Spleen (tissue), 7 donors: ENCODE measurements at regions not wholly inside any gene's neighbourhood (a gene's known extent, or its start where the extent isn't known, plus 50 kb on each side); places are given as distances from the start of the nearest gene placed in this dataset.

ENCODE experiments used
- POLR2A ChIP-seq, 3 donors: fragments of 450-650 bp; IDR thresholded peaks; one replicate each; pipeline ENCODE4 v1.5.1; 2017; ENCODE audit warnings: antibody characterized with exemption in 3 of 3, mild to moderate bottlenecking in 1 of 3
- POLR2AphosphoS5 ChIP-seq, 3 donors: sonication (generic); formaldehyde crosslinking; IDR thresholded peaks; one replicate each; pipeline ENCODE4 v1.5.1; 2017; ENCODE audit warnings: antibody characterized with exemption in 3 of 3
- TF ChIP-seq, protein P1 (sequence below), 11 experiments: fragments of 200-600 bp in 7 of 11; fragments of 450-650 bp in 4 of 11; sonication (generic) in 4 of 11; IDR thresholded peaks in 8 of 11; conservative IDR thresholded peaks in 3 of 11; 1 replicate in 7 of 11; 2 replicates in 4 of 11; pipeline versions ENCODE4 v1.4.0 to v1.8.0; 2016 to 2021; ENCODE audit warnings: antibody characterized with exemption in 11 of 11, inconsistent platforms in 4 of 11, mild to moderate bottlenecking in 1 of 11
- donor health status: DM: no; HTN: no; CAD: no; lungs with moderate emphysema.
- donor health status: DM: no; HTN: no; CAD: no.
- donor health status: DM: no; HTN: no; CAD: no.

DNA sequence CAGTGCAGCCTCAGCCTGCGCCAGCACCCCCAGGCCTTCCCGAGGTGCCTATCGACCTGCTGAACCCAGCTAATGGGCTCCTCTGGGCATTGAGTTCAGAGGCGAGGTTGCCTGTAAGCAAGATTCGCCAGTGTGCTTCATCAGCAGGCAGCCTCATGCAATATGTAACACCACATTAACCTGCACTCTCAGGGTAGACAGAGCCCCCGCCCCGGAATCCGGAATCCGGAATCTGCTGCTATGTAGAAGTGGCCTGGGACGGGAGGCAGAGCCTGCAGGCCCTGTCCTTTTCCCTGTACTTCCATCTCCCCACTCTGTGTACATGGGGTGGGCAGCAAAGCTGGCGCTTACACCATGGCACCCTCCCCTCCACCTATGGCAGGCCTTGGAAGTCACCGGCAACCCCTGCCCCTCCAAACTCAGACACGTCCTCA lies 83.9 kb upstream of the RET start:
- TF ChIP-seq POLR2A (IDR thresholded peaks at IDR 0.05) (no peak), POLR2AphosphoS5 (IDR thresholded peaks at IDR 0.05) (no peak)
- TF ChIP-seq, protein P1, sequence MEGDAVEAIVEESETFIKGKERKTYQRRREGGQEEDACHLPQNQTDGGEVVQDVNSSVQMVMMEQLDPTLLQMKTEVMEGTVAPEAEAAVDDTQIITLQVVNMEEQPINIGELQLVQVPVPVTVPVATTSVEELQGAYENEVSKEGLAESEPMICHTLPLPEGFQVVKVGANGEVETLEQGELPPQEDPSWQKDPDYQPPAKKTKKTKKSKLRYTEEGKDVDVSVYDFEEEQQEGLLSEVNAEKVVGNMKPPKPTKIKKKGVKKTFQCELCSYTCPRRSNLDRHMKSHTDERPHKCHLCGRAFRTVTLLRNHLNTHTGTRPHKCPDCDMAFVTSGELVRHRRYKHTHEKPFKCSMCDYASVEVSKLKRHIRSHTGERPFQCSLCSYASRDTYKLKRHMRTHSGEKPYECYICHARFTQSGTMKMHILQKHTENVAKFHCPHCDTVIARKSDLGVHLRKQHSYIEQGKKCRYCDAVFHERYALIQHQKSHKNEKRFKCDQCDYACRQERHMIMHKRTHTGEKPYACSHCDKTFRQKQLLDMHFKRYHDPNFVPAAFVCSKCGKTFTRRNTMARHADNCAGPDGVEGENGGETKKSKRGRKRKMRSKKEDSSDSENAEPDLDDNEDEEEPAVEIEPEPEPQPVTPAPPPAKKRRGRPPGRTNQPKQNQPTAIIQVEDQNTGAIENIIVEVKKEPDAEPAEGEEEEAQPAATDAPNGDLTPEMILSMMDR (IDR thresholded peaks at IDR 0.05 in 8 of 11, conservative IDR thresholded peaks at IDR 0.05 in 3 of 11) = no peak
